Lower leg skin (tissue), 4 donors: ENCODE measurements at regions not wholly inside any gene's neighbourhood (a gene's known extent, or its start where the extent isn't known, plus 50 kb on each side); places are given as distances from the start of the nearest gene placed in this dataset.

ENCODE experiments used
- DNase-seq, 2 donors: peaks; one replicate each; pipeline ENCODE4 v3.0.0-alpha.2; 2019; ENCODE audit warnings: low spot score in 2 of 2
- H3K4me3 ChIP-seq: fragments of 200-600 bp; sonication (generic); 2 replicates; pipeline ENCODE4 v1.5.1; 2017; ENCODE audit warnings: mild to moderate bottlenecking, low read depth; ENCODE audit not compliant: poor library complexity, severe bottlenecking
- CTCF ChIP-seq, 3 donors: fragments of 450-650 bp; IDR thresholded peaks; one replicate each; pipeline ENCODE4 v1.5.1; 2016; ENCODE audit warnings: antibody characterized with exemption in 3 of 3, mild to moderate bottlenecking in 3 of 3, moderate library complexity in 2 of 3
- POLR2A ChIP-seq, 2 donors: fragments of 450-650 bp; IDR thresholded peaks; one replicate each; pipeline ENCODE4 v1.6.1; 2016 to 2017; ENCODE audit warnings: antibody characterized with exemption in 2 of 2, mild to moderate bottlenecking in 1 of 2, moderate library complexity in 1 of 2
- WGBS, 2 donors: methylation state at CpG; one replicate each; pipeline ENCODE4 v1.1.5; 2018; 5-methylcytosine and 5-hydroxymethylcytosine counted together
- intact Hi-C: fragments of 100-400 bp; cut with DNase I; formaldehyde crosslinking; loops from one replicate; pipeline ENCODE4 v1.15.0; 2023; ENCODE audit warnings: low total_unique reads

- intact Hi-C loops: no loop called here
- WGBS, 2 donors: 59 to 68% methylated on average over 8 of the region's 8 CpGs
- H3K4me3 ChIP-seq: no peak overlapping the region
- TF ChIP-seq POLR2A (IDR thresholded peaks at IDR 0.05) (no peak), CTCF (IDR thresholded peaks at IDR 0.05) (no peak)
- no peak for DNase-seq
Observed at GRCh38 chr11:127616158-127616557, 615.6 kb upstream of the KIRREL3 start.

GRCh38 chr11:127612607-127613006, 612.0 kb upstream of the KIRREL3 start:
- H3K4me3 ChIP-seq: no peak overlapping the region
- DNase-seq: no peak
- no peak for TF ChIP-seq CTCF (IDR thresholded peaks at IDR 0.05)
- TF ChIP-seq POLR2A (IDR thresholded peaks at IDR 0.05): no peak
- WGBS, 2 donors: 71 to 83% methylated on average over 2 of the region's 2 CpGs
- intact Hi-C loops: no loop called here

- H3K4me3 ChIP-seq: no peak overlapping the region
- no peak for TF ChIP-seq POLR2A (IDR thresholded peaks at IDR 0.05)
- TF ChIP-seq CTCF (IDR thresholded peaks at IDR 0.05): no peak
- intact Hi-C loops: no loop called here
- WGBS, 2 donors: 83 to 84% methylated on average over 4 of the region's 4 CpGs
- no peak for DNase-seq
Observed at GRCh38 chr11:127609025-127609773, 608.6 kb upstream of the KIRREL3 start.

GRCh38 chr11:127607487-127608085, 607.0 kb upstream of the KIRREL3 start:
- DNase-seq: no peak
- WGBS, 2 donors: 52 to 57% methylated on average over 9 of the region's 9 CpGs
- no peak overlapping the region for H3K4me3 ChIP-seq
- no peak for TF ChIP-seq POLR2A (IDR thresholded peaks at IDR 0.05)
- intact Hi-C loops: no loop called here

- WGBS, 2 donors: 69 to 71% methylated on average over 3 of the region's 3 CpGs
- H3K4me3 ChIP-seq: no peak overlapping the region
- intact Hi-C loops: no loop called here
- no peak for TF ChIP-seq CTCF (IDR thresholded peaks at IDR 0.05)
- TF ChIP-seq POLR2A (IDR thresholded peaks at IDR 0.05): no peak
- no peak for DNase-seq
Observed at GRCh38 chr11:127601578-127601977, 601.0 kb upstream of the KIRREL3 start.

GRCh38 chr11:127600674-127601073, 600.1 kb upstream of the KIRREL3 start:
- intact Hi-C loops: no loop called here
- WGBS, 2 donors: 81 to 95% methylated on average over 2 of the region's 2 CpGs
- no peak for TF ChIP-seq POLR2A (IDR thresholded peaks at IDR 0.05)
- TF ChIP-seq CTCF (IDR thresholded peaks at IDR 0.05): no peak

More at GRCh38 chr11:127600674-127601073, 600.1 kb upstream of the KIRREL3 start:
- H3K4me3 ChIP-seq: no peak overlapping the region
- no peak for DNase-seq
